Nephron progenitor cell (in vitro differentiated cells): ENCODE measurements at regions not wholly inside any gene's neighbourhood (a gene's known extent, or its start where the extent isn't known, plus 50 kb on each side); places are given as distances from the start of the nearest gene placed in this dataset.

Experiments
- DNase-seq: peaks from one replicate; pipeline ENCODE4 v3.0.0; 2021
- H3K27ac Mint-ChIP-seq: 2 replicates; pipeline ENCODE4 v1.8.0; 2021; ENCODE audit warnings: mild to moderate bottlenecking, moderate library complexity, mixed read lengths
- H3K27me3 Mint-ChIP-seq: 2 replicates; pipeline ENCODE4 v1.8.0; 2021; ENCODE audit warnings: mild to moderate bottlenecking, low read depth, mixed read lengths; ENCODE audit not compliant: poor library complexity
- H3K36me3 Mint-ChIP-seq: 2 replicates; pipeline ENCODE4 v1.8.0; 2021; ENCODE audit warnings: low read depth, mixed read lengths
- H3K4me1 Mint-ChIP-seq: 2 replicates; pipeline ENCODE4 v1.8.0; 2021; ENCODE audit warnings: mixed read lengths
- H3K4me3 Mint-ChIP-seq: 2 replicates; pipeline ENCODE4 v1.8.0; 2021; ENCODE audit warnings: mild to moderate bottlenecking, moderate library complexity, mixed read lengths
- H3K9me3 Mint-ChIP-seq: 2 replicates; pipeline ENCODE4 v1.8.0; 2021; ENCODE audit warnings: mild to moderate bottlenecking, moderate library complexity, mixed read lengths
- TF ChIP-seq, protein P1 (sequence below): fragments of 200-600 bp; sonication (generic); IDR thresholded peaks from 2 replicates; pipeline ENCODE4 v1.5.0; 2021; ENCODE audit warnings: antibody characterized with exemption

DNA sequence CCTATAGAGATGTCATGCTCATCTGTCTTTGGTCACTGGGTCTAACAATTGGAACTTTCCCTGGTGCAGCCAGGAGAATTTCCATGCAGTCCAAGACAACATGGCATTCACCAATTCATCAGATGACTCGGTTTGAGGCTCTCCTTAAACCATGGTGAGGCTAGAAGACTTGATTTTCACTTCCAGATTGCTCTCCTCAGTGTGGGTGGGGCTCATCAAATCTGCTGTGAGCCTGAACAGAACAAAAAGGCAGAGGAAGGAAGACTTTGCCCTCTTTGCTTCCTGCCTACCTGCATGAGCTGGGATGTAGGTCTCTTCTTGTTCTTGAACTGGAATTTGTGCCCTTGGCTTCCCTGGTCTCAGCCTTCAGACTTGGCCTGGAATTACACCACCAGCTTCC is 203.4 kb upstream of the TRIB2 start:
- H3K36me3 Mint-ChIP-seq, result no peaks in the 10 kb centered on the region
- peaks cover 1% of the 10 kb centered on the region for H3K4me1 Mint-ChIP-seq
- H3K27ac Mint-ChIP-seq, result no peak overlapping the region
- H3K9me3 Mint-ChIP-seq, result peaks cover 10% of the 10 kb centered on the region
- H3K27me3 Mint-ChIP-seq, result peaks cover 2% of the 10 kb centered on the region
- TF ChIP-seq, protein P1, sequence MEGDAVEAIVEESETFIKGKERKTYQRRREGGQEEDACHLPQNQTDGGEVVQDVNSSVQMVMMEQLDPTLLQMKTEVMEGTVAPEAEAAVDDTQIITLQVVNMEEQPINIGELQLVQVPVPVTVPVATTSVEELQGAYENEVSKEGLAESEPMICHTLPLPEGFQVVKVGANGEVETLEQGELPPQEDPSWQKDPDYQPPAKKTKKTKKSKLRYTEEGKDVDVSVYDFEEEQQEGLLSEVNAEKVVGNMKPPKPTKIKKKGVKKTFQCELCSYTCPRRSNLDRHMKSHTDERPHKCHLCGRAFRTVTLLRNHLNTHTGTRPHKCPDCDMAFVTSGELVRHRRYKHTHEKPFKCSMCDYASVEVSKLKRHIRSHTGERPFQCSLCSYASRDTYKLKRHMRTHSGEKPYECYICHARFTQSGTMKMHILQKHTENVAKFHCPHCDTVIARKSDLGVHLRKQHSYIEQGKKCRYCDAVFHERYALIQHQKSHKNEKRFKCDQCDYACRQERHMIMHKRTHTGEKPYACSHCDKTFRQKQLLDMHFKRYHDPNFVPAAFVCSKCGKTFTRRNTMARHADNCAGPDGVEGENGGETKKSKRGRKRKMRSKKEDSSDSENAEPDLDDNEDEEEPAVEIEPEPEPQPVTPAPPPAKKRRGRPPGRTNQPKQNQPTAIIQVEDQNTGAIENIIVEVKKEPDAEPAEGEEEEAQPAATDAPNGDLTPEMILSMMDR, result no peak
- no peak overlapping the region for H3K4me3 Mint-ChIP-seq
- DNase-seq, result no peak

DNA sequence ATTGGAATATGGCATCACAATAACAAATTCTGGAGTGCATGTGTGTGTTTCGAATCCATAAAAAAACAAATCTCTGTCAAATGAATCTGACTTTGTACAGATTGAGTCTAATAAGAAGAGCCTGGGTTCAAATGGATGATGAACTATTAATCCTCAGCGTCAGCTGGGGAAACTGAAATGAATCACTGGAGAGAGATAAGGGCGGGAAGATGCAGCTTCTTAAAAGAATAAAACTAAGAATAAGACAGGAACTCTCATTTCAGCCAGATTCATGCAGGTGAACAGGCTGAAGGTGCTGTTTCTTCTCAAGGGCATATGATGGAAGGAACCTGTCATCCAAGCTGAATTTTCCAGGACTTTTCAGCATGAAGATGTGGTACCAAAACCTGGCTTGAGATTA is 202.6 kb upstream of the TRIB2 start:
- no peak for DNase-seq
- H3K27me3 Mint-ChIP-seq, result peaks cover 2% of the 10 kb centered on the region
- H3K4me1 Mint-ChIP-seq, result no peaks in the 10 kb centered on the region
- peaks cover 10% of the 10 kb centered on the region for H3K9me3 Mint-ChIP-seq
- H3K27ac Mint-ChIP-seq, result no peak overlapping the region
- no peaks in the 10 kb centered on the region for H3K36me3 Mint-ChIP-seq
- TF ChIP-seq, protein P1, result no peak
- H3K4me3 Mint-ChIP-seq, result no peak overlapping the region

DNA sequence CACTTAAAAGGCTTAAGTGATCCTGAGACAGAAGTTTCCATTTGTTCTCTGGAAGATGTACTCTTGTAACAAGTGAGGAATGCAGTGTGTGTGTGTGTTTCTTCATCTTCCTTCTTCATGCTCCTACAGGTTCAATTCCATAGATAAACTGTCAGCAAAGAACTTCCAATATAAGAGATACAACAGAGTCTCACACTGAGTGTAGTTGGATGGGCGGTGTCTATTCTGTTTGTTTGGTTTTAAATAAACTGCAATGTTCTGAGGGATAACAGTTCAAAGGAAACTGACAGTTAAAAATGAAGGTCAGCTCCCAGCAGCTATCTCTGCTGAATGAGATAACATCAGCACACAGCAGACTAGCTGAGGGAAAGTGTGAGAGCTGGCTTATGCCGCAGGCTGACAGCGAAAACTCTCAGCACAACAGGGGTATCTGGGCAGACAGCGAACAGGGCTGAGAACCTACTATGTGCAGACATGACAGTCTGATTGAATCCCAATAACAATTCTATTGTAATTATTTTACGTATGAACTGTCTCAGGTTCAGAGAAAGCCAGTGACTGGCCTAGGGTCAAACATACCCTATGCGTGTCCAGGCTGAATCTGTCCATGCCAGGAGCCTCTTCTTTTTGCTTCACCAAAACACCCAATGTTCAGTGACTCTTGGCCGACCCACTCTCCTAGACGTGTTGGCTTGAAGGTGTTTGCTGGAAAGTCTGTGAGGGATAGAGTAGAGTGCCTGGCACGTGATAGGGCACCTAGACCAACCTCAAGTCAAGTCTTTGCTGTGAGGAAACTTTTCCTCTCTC is 201.9 kb upstream of the TRIB2 start:
- no peak overlapping the region for H3K27ac Mint-ChIP-seq
- H3K27me3 Mint-ChIP-seq, result peaks cover 2% of the 10 kb centered on the region
- no peak for DNase-seq
- H3K4me1 Mint-ChIP-seq, result no peaks in the 10 kb centered on the region
- no peaks in the 10 kb centered on the region for H3K36me3 Mint-ChIP-seq
- H3K9me3 Mint-ChIP-seq, result peaks cover 4% of the 10 kb centered on the region
- TF ChIP-seq, protein P1, result no peak
- H3K4me3 Mint-ChIP-seq, result no peak overlapping the region

DNA sequence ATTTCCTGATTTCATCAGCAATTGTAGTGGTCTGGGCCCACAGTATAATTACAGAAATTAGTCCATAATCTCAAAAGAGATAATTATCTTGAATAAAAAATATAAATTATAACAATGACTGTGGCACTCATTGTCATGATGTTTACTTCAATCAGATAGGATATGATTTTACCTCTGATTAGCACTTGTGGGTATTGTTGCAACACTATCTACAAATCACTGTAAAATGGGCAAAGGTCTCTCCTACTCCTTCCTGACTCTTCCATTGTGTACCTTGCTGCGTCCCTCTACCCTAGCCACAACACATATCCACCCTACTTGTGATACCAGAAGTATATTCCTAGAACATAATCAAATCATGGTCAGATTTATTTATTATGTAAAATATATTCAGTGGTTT is 200.9 kb upstream of the TRIB2 start:
- no peak overlapping the region for H3K4me3 Mint-ChIP-seq
- no peaks in the 10 kb centered on the region for H3K9me3 Mint-ChIP-seq
- H3K4me1 Mint-ChIP-seq, result no peaks in the 10 kb centered on the region
- no peak overlapping the region for H3K27ac Mint-ChIP-seq
- TF ChIP-seq, protein P1, result no peak
- H3K36me3 Mint-ChIP-seq, result no peaks in the 10 kb centered on the region
- DNase-seq, result no peak
- H3K27me3 Mint-ChIP-seq, result peaks cover 2% of the 10 kb centered on the region

DNA sequence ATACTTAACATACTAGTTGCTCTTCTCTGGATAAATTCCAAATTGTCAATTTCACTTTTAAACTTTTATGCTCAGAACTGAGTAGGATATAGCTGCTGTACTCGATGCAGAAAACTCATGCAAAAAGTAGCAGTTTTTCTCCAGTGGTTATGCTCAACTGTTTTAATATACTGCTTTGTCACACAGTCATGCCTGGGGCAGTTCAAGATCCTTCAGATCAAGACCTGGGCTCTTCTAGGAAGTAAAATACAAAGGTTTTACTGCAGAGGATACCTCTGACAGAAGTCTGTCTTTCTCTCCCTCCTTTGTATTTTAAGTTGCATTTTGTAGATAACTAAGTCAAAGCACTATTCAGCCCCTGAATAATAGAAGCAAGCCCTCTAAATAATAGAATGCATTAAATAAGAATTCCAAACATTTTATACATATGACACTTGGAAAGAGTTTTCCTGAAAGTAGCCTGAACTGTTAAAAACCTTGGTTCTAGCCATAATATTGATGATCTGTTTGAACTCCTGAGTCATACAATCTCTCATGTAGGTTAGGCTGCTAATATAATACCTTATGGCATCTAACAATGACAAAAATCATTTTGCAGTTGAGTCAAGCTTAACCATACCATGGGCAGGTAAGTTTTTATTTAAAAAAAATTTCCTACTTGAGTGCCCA is 183.3 kb upstream of the TRIB2 start:
- no peak for DNase-seq
- H3K4me3 Mint-ChIP-seq, result no peak overlapping the region
- H3K4me1 Mint-ChIP-seq, result peaks cover 43% of the 10 kb centered on the region
- no peak overlapping the region for H3K27ac Mint-ChIP-seq
- TF ChIP-seq, protein P1, result no peak
- H3K27me3 Mint-ChIP-seq, result peaks cover 3% of the 10 kb centered on the region
- H3K36me3 Mint-ChIP-seq, result no peaks in the 10 kb centered on the region
- H3K9me3 Mint-ChIP-seq, result no peaks in the 10 kb centered on the region
